HG03064 (cell line): ENCODE measurements at regions not wholly inside any gene's neighbourhood (a gene's known extent, or its start where the extent isn't known, plus 50 kb on each side); places are given as distances from the start of the nearest gene placed in this dataset.

Experiments
- ATAC-seq: cut with Tn5 transposase; IDR thresholded peaks from one replicate; pipeline ENCODE4 v1.9.1; 2021; ENCODE audit warnings: low read depth; ENCODE audit not compliant: unreplicated experiment

DNA sequence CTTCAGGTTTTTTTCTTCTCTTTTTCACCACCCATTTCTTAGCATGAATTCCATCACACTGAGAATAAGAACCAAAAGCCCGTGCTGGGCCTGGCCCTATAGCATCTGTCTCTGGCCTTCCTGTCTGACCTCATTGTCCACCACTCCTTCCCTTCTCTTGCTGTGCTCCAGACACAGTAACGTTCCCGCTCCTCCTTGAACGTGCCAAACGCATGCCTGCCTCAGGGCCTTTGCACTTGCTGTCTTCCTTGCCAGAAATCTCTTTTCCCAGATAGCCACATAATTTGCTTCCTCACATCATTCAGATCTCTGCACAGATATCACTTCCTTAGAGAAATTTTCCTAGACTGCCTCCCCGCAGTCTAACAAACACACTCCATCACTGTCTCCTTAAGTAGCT is 119.6 kb upstream of the CPSF6 start:
- ATAC-seq: no peak

DNA sequence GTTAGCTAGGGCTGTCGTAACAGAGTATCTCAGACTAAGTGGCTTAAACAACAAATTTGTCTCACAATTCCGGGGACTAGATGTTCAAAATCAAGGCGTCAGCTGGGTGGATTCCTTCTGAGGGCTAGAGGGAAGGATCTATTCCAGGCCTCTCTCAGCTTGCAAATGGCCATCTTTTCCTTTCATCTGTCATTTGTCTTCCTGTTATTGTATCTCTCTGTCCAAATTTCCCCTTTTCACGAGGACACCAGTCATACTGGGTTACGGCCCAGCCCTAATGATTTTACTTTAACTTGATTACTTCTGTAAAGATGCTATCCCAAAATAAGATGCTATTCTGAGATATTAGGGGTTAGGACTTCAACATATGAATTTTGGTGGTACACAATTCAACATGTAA is 119.0 kb upstream of the CPSF6 start:
- no peak for ATAC-seq

DNA sequence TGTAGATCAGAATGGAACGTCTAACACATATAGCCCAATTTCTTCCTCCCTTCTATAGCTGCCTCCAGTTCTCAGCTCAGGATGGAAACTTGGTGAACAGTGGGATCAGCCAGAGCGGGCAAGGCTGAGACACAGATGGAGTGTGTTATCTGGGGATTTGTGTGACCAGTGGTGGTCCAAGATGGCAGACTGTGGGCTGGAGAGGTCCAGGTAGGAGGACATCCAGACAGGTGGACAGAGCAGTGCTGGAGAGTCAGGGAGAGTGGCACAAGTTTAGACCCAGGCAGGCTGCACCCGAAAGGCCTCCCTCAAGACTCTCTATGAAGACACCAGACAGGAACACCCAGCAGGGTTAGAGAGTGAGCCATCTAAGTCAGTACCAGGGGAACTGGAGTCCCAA is 116.1 kb upstream of the CPSF6 start:
- no peak for ATAC-seq

DNA sequence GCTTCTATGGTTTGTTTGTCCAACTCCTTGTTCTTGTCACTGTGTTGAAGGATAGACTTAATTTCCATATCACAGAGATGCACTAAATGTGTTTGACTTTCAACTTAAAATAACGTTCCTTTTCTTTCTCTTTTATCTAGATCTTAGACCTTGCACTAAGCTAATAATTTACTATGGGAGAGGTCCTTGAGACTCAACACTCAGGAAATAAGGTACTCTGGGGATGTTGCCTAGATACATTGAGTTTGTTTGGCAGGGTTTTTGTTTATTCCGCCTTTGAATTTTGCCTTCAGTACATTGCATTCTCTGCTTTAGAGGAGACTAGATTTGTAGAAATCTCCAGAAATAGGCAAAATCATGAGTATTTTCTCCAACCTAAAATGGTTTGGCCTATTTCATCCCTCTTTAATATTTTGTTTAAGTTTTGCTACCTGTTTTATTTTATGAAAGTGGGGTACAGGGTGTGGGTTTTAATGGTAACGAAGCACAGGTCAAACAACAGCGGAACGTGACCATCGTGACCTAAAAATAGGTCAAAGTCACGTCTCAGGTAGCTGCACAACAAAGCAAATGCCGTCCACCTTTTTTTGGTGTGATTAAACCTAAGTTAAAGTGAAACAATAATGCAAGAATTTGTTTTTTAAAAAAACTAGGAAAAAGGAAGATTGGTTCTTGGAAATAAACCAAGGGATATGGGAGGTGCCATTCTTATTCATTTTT is 115.3 kb upstream of the CPSF6 start:
- no peak for ATAC-seq

DNA sequence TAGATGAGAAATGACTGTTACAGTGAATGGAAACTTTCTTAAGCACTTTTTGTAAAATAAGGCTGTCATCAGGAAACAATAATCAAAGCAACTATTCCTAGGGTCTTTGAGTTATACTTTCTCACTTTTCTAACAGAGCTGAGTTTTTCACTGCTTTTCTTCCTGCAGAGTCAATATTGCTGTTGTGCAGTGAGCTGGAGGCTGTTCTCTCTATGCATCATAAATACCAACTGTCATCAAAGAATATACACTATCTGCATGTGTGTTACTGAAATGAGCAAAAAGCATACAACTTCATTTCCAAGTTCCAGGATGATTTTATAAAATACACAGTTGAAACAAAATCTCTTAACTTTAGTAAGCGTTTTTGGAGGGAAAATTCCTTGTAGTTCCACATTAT is 110.4 kb upstream of the CPSF6 start:
- ATAC-seq: no peak

DNA sequence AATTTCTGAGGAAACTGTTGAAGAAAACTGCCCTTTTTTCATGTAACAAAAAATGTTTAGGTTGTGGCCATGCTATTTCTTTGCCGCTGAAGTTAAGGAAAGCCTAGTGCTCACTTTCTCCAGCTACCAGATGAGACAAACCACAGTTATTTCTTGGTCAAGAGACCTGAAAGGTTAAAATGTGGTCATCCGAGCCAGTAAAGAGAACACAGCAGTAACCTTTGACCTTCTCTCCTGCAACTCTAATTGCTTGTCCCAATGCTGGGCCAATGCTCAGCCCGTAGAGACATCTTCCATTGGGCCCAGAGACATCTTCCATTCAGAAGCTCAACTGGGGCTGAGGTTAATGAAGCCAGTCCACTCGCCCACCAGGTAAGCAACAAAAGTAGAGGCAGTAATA is 109.8 kb upstream of the CPSF6 start:
- ATAC-seq: no peak

DNA sequence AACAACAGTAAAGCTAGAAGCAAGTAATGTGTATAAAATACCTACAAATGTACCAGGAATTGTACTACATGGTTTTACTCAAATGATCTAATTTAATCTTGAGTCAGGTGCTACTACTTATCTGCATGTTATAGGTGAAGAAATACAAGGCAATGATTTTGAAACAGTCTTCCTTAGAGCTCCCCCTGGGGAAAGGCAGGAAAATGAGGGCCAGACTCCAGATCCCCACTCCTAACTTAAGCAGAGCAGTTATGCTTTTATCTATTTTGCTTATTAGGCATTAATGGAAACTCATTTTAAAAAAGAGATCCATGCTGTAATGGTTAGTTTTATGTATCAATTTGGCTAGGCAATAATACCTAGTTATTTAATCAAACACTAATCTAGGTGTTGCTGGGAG is 109.3 kb upstream of the CPSF6 start:
- no peak for ATAC-seq

DNA sequence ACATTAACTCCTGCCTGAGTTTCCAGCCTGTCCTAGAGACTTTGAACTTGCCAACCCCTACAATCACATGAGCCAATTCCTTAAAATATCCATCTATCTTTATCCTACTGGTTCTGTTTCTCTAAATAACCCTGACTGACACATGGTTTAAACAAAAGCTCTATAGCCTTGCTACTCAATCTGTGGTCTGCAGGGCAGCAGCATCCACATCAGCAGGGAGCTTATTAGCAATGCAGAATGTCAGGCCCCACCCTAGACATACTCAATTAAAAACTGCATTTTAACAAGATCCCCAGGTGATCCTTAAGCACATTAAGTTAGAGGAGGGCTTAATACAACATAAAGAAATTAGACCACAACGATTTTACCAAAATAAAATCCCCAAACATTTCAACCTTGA is 108.3 kb upstream of the CPSF6 start:
- no peak for ATAC-seq

DNA sequence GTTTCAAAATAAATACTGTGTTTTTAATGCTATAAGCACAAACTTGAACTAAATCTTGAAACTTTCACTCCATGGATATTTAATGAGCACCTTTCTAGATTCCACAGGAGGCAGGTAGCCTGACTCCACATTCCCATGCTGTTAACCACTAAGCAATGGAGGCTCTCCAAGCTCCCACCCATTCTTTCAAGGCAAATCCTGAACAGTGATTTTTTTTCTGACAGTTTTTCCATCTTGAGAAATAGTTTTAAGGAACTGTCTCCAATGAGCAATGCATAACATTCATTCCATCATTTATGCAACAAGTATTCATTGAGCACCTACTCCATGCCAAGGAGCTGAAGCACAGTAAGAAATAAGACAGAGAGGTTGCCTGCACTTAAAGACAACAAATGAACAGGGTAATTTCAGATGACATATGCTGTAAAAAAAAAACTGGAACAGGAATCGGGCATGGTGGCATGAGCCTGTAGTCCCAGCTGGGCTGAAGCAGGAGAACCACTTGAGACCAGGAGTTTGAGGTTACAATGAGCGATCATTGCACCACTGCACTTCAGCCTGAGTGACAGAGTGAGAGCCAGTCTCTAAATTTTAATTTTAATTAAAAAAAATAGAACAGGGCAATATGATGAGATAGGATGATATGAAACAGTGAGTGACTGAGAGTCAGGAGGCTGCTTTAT is 102.3 kb upstream of the CPSF6 start:
- ATAC-seq: no peak

DNA sequence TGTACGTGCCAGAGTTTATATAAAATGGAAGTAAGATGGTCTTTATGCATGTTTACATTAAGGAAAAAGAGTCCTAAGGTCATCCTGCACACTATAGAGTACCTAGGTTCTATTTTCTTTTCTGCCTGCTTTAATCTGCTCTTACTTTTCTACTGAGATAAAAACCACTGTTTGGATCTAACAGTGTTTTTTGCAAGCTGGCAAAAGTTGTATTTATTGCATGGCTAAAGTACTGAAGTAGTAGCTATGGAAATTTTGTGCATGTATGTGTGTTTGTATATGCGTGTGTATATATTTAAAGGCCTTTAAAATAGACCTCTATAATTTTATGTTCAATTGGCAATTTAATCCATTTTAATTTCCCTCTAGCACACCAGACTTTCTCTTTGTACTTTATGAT is 98.3 kb upstream of the CPSF6 start:
- ATAC-seq: no peak

DNA sequence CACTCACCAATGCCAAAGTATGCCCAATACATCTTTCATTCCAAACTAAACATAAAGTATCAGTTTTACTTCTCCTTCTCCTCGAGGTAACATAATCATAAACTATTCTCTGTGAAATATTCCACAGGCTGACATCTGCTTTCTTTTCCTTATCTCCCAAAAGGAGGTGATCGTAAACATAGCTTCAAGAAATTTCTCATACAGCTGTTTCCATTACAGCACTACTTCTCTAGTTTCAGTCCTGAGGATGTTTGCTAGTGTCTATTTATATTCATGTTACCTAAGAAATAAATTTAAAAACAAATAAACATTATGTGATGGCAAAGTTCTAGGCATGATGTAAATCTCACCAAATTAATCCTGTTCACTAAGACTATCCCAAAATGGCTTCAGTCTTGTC is 90.1 kb upstream of the CPSF6 start:
- ATAC-seq: no peak

DNA sequence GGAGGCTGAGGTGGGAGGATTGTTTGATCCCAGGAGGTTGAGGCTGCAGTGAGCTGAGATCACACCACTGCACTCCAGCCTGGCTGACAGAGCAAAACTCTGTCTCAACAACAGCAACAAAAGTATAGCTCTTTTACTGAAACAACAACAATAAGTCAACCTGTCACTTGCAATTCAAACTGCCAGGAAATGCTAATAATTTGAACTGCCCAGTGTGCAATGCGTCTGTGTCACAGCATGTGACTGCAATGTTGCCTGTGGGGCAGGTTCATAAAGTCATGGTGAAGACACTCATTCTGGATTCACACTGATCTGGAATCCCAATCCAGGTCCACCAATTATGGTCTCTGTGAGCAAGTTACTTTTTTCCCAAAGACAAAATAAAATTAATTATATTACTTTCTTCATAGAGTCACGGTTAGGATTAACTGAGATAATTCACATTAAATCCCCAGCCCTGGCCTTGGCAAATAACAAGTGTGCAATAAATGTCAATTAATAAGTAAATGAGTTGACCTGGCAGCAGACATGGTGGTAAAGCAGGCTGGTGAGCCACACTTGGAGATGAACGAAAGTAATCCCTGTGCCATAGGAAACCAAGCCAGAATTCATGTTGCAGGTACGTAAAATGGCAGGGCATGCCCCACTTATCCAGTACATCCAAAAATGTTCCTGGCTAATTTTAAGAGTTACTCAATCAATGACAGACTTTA is 89.1 kb upstream of the CPSF6 start:
- no peak for ATAC-seq

DNA sequence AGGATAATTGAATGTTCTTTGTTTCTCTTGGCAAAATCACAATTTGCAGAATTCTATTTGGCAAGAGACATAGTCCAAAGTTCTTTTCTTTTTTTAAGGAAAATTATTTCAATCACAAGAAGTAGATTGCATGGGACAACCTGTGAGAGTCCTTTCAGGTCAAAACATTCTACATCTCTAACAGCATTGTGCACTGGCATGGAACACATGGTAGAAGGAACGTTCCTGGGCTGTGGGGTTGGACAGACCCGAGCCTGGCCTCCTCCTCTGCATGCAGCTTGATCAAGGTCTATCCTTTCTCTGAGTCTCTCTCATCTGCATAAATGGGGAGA is 88.6 kb upstream of the CPSF6 start:
- ATAC-seq: no peak

DNA sequence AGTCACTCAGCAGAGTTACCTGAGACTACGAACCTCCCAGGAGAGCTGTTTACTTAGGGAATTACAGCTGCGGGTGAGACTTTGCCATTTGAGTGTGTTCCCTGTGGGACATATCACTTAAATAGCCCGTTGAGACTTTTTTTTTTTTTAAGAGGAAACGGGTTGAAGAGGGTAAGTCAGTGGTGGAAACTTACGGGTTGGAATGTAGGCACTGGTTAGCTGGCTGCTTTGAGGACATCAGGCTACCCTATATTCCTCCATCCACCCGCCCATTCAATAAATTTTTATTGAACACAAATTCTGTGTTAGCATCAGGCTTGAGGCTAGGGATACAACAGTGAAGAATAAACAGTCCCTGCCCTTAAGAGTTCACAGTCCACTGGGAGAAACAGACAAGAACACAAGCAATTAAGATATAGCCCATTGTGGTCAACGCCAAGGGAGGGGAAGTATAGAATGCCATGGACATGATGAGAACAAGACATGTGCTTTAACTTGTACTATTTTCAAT is 88.1 kb upstream of the CPSF6 start:
- no peak for ATAC-seq

DNA sequence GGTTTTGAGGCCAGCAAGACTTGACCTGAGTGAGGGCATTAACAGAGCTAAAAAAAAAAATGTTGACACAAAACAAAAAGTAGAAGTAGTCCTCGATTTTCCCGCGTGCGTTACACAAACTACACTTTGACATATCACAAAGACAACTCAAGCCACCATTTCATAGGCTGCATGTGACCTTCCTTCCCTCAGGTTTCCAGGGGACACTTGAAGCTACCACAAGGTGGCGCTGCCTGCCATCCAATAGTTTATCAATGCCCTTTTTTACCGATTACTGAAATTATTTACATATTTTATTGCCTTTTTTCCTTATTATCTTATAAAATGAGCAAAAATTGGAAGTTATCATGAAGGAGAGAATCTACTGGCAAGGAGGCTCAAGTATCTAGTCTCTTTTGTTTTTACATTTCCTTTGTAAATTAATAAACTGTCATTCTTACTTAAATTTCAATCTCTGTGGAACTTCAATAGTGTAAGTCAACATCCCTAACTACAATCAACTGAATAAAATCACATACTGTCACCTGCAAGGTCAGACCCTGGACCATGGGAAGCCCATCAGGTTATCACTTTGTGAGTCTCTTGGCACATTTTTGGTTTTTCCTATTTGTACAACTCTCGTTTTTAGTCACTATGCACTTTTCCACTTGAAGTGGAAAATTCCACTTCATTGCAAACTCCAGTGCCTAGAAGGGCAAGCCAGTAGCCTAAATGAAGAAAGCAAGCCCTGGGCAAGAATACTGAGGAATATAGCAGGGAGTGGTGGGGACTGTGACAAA is 84.6 kb upstream of the CPSF6 start:
- no peak for ATAC-seq

DNA sequence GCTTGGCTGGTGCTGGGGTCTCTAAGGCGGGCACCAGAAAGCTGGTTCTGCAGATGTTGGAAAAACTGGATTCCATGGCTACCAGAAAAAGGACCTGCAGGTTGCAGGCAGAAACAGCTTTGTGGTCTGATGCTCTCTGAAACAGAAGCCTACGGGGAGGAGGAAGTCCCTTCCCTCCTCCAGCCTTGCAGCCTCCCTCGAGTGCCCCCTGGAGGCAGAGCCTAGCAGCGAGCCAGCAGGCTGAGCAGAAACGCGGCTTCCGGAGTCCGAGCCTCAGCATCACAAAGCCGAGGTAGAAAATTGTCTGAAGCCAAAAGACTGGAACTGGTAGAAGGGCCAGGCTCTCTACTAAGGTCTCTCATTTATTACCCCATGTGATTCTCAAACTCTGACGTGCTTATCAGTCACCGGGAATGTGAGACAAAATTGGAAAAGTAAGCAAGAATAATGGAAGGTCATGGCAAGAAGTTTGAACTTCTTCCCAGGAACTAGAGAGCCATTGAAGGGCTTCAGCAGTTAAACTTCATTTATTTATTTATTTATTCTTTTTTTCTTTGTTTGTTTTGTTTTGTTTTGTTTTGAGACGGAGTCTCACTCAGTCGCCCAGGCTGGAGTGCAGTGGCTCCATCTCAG is 82.2 kb upstream of the CPSF6 start:
- peak; percentile 91 for ATAC-seq

DNA sequence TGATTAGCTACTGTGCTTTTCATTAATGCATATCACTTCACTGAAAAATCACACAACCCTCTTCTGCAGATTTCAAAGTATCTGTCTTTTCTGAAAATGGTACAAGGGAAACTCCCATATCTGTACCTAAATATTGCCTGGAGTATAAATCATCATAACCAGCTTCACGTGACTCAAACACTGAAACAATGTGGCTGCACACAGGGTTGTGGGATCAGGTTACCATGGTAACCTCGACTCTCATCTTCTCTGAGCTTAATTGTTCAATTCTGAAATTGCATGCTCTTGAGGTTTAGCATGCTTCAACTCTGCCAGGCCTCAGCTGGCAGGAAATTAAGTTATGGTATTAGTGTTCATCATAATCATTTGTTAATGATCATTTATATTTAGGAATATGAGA is 77.5 kb upstream of the CPSF6 start:
- peak; percentile 52 for ATAC-seq

DNA sequence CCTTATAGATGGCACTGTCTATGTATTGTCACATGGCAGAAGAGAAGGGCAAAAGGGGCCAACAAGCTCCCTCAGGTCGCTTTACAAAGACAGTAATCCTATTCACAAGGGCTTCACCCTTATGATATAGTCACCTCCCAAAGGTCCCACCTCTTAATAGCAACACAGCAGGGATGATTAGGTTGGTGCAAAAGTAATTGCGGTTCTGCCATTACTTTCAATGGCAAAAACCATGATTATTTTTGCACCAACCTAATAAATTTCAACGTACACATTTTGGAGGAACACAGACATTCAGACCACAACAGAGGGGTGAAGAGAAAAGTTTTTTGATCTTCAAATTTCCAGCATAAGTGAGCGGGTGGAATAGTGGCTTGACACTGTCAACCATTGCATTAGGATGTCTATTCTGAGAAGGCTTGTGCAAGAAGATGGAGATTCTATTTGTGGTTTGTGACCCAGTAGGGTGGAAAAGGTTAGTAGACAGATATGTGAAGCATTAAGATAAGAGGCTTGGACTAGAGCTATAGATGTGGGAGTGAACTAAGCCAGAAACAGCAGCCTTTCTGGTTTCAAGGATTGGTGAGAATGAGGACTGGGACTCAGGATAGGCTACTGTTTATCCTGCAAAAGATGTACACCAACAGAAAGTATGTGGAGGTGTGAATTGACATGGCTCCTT is 75.5 kb upstream of the CPSF6 start:
- ATAC-seq: no peak

DNA sequence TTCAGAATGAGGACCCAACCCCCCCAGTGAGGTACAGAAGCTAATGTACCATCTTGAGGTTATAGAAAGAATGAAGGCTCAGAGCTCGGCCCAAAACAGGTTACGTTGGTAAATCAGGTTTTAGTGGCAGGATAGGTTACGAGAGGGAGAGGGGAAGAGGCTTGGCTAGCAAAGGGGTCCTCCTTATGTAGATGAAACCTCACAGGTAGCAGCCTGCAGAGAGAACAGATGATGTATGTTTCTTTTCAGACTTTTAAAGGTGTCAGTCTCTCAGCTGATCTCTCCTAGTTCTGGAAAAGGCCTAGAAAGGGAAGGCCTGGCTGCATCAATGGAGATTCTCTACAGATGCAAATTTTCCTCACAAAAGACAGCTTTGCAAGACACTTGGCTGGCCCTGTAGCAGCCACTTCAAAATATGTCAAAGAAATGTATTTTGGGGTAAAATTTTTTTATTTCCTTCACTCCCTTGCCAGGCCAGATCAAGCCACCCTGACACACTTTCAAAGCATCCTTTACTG is 71.7 kb upstream of the CPSF6 start:
- ATAC-seq: no peak

DNA sequence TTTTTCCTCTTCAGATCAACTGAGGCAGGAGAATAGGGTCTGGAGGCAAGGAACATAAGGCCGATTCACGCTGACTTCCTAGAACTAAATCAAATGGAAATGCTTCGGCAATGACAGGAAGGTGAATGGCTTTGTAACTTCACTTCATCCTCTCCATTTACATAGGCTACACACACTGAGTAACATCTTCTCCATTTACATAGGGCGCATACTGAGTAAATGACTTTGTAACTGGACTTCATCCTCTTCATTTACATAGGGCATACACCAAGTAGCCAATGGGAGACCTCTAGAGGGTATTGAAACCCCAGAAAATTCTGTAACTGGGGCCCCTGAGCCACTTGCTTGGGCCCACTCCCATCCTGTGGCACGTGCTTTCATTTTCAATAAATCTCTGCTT is 71.0 kb upstream of the CPSF6 start:
- no peak for ATAC-seq
